ENCODE measurements at regions not wholly inside any gene's neighbourhood (a gene's known extent, or its start where the extent isn't known, plus 50 kb on each side); places are given as distances from the start of the nearest gene placed in this dataset.
"Not testable (repeated sequence)": the region's sequence is repeated elsewhere in the genome, so short reads cannot be mapped to it uniquely, and the experiment has no call there.

DNA sequence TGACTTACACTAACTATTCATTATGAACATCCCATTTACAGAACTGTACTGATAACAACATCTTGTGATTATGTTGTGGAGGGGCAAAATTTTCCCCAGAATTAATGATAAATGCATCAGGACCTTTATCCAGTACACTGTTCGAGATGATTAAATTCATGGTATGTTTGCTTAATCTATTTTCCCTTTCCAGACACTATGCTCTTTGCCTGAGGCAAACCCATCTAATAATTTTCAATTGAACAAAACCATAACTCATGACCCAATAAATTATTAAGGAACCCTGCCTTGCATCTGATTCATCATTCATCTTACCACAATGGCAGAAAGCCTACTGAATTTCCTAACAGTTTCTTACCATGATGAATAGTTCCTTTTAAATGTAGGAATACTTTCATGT is 385.0 kb downstream of the DSEL start:
- Mint-ChIP-seq H3K4me1 (no peaks in the 10 kb centered on the region), H3K36me3 (ENCODE audit: low read depth) (no peaks in the 10 kb centered on the region), H3K27me3 (no peaks in the 10 kb centered on the region), H3K27ac (no peak overlapping the region), H3K4me3 (no peak overlapping the region)
- DNase-seq = no peak
- ATAC-seq = no peak
- no peaks in the 10 kb centered on the region for H3K9me3 ChIP-seq (ENCODE audit: control insufficient read depth, low read length, poor library complexity, severe bottlenecking)

DNA sequence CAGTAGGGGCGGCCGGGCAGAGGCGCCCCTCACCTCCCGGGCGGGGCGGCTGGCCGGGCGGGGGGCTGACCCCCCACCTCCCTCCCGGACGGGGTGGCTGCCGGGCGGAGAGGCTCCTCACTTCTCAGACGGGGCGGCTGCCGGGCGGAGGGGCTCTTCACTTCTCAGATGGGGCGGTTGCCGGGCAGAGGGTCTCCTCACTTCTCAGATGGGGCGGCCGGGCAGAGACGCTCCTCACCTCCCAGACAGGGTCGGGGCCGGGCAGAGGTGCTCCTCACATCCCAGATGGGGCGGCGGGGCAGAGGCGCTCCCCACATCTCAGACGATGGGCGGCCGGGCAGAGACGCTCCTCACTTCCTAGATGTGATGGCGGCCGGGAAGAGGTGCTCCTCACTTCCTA is 389.8 kb downstream of the DSEL start:
- H3K4me1 Mint-ChIP-seq; H3K27me3 Mint-ChIP-seq; H3K4me3 Mint-ChIP-seq; DNase-seq; H3K9me3 ChIP-seq (ENCODE audit: control insufficient read depth, low read length, poor library complexity, severe bottlenecking); ATAC-seq; H3K27ac Mint-ChIP-seq; H3K36me3 Mint-ChIP-seq (ENCODE audit: low read depth): not testable (repeated sequence)

DNA sequence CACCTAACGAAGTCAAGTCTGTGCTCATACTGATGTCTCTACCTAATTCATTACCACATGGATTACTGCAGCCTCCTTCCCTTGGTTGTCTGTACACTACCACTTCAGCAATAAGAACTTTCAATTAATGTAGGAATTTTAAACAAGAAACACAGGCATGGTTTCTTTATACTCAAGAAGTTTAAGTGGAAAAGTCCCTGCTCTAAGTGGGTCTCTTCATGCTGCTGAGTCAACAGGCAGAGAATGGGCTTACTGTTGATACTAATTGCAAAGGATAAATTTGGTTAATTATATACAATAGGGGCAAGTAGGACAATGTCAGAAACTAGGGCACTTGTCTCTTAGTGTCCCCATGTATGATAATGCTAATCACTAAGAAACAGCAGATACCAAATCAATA is 392.6 kb downstream of the DSEL start:
- Mint-ChIP-seq H3K4me3 (no peak overlapping the region), H3K4me1 (no peaks in the 10 kb centered on the region), H3K27me3 (peaks cover 8% of the 10 kb centered on the region), H3K36me3 (ENCODE audit: low read depth) (no peaks in the 10 kb centered on the region), H3K27ac (no peak overlapping the region)
- no peak for ATAC-seq
- no peaks in the 10 kb centered on the region for H3K9me3 ChIP-seq (ENCODE audit: control insufficient read depth, low read length, poor library complexity, severe bottlenecking)
- no peak for DNase-seq

DNA sequence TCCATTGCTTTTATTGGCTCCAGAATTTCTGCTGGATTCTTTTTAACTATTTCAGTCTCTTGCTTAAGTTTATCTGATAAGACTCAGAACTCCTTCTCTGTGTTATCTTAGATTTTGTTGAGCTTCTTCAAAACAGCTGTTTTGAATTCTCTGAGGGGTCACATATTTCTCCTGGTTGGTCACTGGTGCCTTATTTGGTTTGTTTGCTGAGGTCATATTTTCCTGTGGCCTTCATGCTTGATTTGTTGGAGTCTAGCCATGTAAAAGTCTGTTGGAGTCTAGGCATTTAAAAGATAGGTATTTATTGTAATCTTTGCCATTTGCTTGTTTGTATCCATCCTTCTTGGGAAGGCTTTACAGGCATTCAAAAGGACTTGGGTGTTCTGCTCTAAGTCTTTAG is 398.7 kb downstream of the DSEL start:
- no peak overlapping the region for H3K27ac Mint-ChIP-seq
- H3K4me1 Mint-ChIP-seq = no peaks in the 10 kb centered on the region
- peaks cover 20% of the 10 kb centered on the region for H3K27me3 Mint-ChIP-seq
- no peaks in the 10 kb centered on the region for H3K36me3 Mint-ChIP-seq (ENCODE audit: low read depth)
- H3K4me3 Mint-ChIP-seq = no peak overlapping the region
- H3K9me3 ChIP-seq (ENCODE audit: control insufficient read depth, low read length, poor library complexity, severe bottlenecking) = no peaks in the 10 kb centered on the region
- DNase-seq = no peak
- ATAC-seq = no peak

DNA sequence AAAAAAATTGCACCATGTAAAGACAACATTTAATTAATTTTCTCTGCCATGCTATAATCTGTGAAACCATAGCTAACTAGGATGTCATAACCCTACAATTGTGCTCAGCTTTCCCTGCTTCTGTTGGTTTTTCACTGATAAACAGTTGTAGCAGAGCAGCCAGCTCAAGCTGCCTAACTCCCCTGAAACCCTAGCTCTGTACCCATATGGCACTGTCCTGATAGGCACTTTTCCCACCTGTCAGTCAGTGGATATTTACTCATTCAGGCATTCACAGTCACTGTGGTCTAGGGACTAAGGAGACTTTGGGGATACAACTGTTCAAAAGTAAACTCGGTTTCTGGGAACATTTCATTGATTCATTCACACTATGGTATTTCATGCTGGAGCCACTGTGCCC is 407.0 kb downstream of the DSEL start:
- Mint-ChIP-seq H3K27ac (no peak overlapping the region), H3K4me3 (no peak overlapping the region), H3K4me1 (no peaks in the 10 kb centered on the region), H3K36me3 (ENCODE audit: low read depth) (no peaks in the 10 kb centered on the region), H3K27me3 (peaks cover 6% of the 10 kb centered on the region)
- DNase-seq = no peak
- ATAC-seq = no peak
- H3K9me3 ChIP-seq (ENCODE audit: control insufficient read depth, low read length, poor library complexity, severe bottlenecking) = no peaks in the 10 kb centered on the region

DNA sequence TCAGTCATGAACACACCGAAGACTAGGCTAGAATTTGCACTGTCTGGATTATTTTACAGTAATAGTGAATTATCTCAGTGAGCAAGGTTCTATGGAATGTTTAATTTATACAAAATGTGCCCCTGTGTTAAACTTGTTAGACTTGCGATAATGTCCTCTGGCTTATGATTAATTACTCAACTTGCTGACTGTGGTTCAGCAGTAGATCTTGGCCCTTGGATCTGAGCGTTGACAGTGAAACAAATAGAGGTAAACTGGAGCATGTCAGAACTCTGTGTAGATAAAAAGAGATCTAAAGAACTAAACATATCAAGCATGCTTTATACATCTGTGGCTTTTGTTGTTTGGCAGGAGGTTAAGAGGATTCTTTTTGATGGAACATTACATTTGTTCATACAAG is 407.6 kb downstream of the DSEL start:
- DNase-seq (no peak), ATAC-seq (no peak)
- H3K4me1 Mint-ChIP-seq = peaks cover 1% of the 10 kb centered on the region
- no peak overlapping the region for H3K27ac Mint-ChIP-seq
- H3K9me3 ChIP-seq (ENCODE audit: control insufficient read depth, low read length, poor library complexity, severe bottlenecking) = no peaks in the 10 kb centered on the region
- no peak overlapping the region for H3K4me3 Mint-ChIP-seq
- H3K27me3 Mint-ChIP-seq = peaks cover 12% of the 10 kb centered on the region
- H3K36me3 Mint-ChIP-seq (ENCODE audit: low read depth) = no peaks in the 10 kb centered on the region

DNA sequence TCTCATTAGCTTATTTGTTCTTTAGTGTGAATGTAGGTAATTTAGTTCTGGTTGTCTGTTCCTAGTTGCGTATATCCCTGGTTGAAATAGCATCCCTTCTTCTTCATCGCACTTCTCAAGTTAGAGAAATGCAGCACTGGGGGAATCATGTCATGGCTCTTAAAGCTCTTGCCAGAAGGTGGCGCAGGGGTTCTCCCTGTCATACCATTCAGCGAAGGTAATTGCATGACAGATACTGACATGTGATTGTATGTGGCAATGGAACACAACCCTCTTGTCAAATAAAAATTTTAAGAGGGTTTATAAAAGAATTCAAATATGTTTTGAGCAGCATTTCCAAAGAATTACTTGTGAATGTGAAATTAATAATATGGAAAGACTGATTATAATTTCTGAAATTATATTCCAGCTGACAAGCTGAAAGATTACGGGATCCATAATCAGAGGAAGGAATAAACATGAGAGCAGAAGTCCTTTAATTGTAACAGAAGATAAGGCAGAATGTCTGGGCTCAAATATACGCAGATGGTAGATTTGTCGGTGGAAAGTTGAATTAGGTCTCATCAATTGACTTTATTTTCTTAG is 411.7 kb downstream of the DSEL start:
- ATAC-seq (peak; percentile 62), DNase-seq (peak in 1 of 3 donors; percentile 12)
- peak overlapping the region; percentile 9 for H3K27ac Mint-ChIP-seq
- no peaks in the 10 kb centered on the region for H3K36me3 Mint-ChIP-seq (ENCODE audit: low read depth)
- peaks cover 15% of the 10 kb centered on the region for H3K27me3 Mint-ChIP-seq
- H3K4me1 Mint-ChIP-seq = peaks cover 3% of the 10 kb centered on the region
- no peak overlapping the region for H3K4me3 Mint-ChIP-seq
- H3K9me3 ChIP-seq (ENCODE audit: control insufficient read depth, low read length, poor library complexity, severe bottlenecking) = no peaks in the 10 kb centered on the region

DNA sequence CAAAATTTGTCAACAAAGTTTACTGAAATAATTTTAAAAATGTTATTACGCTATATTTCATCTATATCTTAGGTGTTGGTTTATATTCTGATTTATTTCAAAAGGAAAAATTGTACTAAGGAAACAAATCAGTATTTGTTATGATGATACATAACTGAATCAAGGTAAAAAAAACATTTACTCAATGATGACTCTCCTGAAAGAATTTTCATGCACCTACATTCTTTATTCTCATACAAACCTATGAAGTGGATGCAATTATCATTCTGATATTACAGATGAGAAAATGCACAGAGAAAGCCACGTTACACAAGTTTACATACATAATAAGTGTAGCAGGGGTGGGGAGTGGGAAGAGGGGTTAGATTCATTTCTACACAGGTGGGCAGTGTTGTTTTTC is 422.4 kb downstream of the DSEL start:
- peaks cover 5% of the 10 kb centered on the region for H3K27me3 Mint-ChIP-seq
- H3K9me3 ChIP-seq (ENCODE audit: control insufficient read depth, low read length, poor library complexity, severe bottlenecking) = no peaks in the 10 kb centered on the region
- ATAC-seq (no peak), DNase-seq (no peak)
- H3K4me3 Mint-ChIP-seq = no peak overlapping the region
- H3K4me1 Mint-ChIP-seq = no peaks in the 10 kb centered on the region
- no peak overlapping the region for H3K27ac Mint-ChIP-seq
- H3K36me3 Mint-ChIP-seq (ENCODE audit: low read depth) = no peaks in the 10 kb centered on the region

DNA sequence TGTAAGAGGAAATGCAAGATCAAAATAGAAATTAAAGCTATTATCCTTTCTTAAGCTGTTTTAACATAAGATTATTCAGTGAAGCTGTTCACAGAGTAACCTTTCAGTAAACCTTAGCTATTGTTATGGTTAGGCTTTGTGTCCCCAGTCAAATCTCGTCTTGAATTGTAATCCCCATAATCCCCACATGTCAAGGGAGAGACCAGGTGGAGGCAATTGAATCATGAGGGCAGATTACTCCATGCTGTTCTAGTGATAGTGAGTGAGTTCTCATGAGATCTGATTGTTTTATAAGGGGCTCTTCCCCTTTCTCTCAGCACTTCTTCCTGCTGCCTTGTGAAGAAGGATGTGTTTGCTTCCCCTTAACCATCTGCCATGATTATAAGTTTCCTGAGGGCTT is 424.4 kb downstream of the DSEL start:
- Mint-ChIP-seq H3K4me3 (no peak overlapping the region), H3K36me3 (ENCODE audit: low read depth) (no peaks in the 10 kb centered on the region), H3K27me3 (peaks cover 5% of the 10 kb centered on the region), H3K27ac (no peak overlapping the region), H3K4me1 (no peaks in the 10 kb centered on the region)
- ATAC-seq (no peak), DNase-seq (no peak)
- no peaks in the 10 kb centered on the region for H3K9me3 ChIP-seq (ENCODE audit: control insufficient read depth, low read length, poor library complexity, severe bottlenecking)

DNA sequence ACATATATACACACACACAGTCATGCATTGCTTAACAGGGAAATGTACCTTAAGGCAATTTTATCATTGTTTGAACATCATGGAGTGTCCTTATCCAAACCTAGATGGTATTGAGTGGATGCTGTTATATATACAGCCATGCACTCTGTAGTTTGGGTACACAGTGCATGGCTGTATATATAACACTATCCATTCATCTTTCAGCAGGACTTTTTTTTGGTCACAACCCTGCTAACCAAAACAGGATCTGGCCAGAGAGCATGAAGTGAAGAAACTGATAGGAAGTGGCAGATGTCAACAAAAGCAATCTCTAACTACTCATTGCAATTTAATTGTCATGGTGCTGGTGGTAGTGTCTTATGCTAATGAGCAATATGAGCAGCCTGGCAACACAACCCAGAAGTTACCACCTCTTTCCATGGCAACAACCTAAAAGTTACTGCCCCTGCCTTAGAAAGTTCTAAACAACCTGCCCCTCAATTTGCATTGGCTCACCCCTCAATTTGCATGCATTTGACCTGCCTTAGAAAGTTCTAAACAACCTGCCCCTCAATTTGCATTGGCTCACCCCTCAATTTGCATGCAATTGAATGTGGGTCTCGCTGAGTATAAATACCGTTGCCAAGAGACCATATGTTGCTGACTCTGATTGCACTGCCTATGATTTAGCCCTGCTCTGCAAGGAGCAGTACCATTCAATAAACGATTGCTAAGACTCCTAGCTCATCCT is 434.9 kb downstream of the DSEL start:
- Mint-ChIP-seq H3K36me3 (ENCODE audit: low read depth) (no peaks in the 10 kb centered on the region), H3K27me3 (peaks cover under 1% of the 10 kb centered on the region), H3K27ac (no peak overlapping the region), H3K4me3 (no peak overlapping the region), H3K4me1 (no peaks in the 10 kb centered on the region)
- no peaks in the 10 kb centered on the region for H3K9me3 ChIP-seq (ENCODE audit: control insufficient read depth, low read length, poor library complexity, severe bottlenecking)
- DNase-seq = no peak
- no peak for ATAC-seq

DNA sequence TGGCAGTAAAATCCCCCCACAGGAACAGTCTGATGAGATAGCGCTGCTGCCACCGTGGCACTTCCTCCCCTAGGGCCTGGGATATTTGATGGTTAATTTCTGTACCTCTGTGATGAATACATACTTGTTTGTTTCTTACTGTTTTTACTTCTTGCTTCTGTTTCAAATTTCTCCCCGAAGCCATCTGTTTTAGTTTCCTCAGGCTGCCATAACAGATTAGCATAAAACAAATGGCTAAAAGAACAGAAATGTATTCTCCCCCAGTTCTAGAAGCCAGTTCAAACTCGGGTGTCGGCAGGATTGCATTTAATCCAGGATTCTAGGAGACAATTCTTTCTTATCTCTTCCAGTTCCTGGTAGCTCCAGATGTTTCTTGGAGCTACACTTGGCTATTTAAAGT is 435.9 kb downstream of the DSEL start:
- DNase-seq (no peak), ATAC-seq (no peak)
- H3K9me3 ChIP-seq (ENCODE audit: control insufficient read depth, low read length, poor library complexity, severe bottlenecking) = no peaks in the 10 kb centered on the region
- Mint-ChIP-seq H3K36me3 (ENCODE audit: low read depth) (no peaks in the 10 kb centered on the region), H3K4me3 (no peak overlapping the region), H3K27ac (no peak overlapping the region), H3K4me1 (no peaks in the 10 kb centered on the region), H3K27me3 (peaks cover 6% of the 10 kb centered on the region)

DNA sequence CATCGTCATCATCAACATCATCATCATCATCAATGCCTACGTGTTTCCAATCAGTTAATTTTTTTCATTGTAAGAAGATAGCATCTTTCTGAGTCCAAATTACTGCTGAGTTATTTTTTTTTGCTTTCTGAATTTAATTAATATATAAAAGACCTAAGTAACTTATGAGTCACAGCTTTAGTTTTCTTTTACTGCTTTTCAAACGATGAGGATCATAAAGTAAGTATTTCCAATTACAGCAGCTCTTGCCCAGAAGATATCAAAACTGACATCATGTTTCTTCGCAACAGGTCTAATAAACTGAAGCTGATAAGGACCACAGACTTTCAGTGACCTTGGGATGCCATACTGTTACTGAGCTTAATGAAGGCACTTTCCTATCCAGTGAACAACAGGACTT is 442.2 kb downstream of the DSEL start:
- no peaks in the 10 kb centered on the region for H3K4me1 Mint-ChIP-seq
- H3K4me3 Mint-ChIP-seq = no peak overlapping the region
- no peak for DNase-seq
- ATAC-seq = no peak
- H3K9me3 ChIP-seq (ENCODE audit: control insufficient read depth, low read length, poor library complexity, severe bottlenecking) = no peaks in the 10 kb centered on the region
- H3K27me3 Mint-ChIP-seq = peaks cover 6% of the 10 kb centered on the region
- H3K27ac Mint-ChIP-seq = no peak overlapping the region
- H3K36me3 Mint-ChIP-seq (ENCODE audit: low read depth) = no peaks in the 10 kb centered on the region

DNA sequence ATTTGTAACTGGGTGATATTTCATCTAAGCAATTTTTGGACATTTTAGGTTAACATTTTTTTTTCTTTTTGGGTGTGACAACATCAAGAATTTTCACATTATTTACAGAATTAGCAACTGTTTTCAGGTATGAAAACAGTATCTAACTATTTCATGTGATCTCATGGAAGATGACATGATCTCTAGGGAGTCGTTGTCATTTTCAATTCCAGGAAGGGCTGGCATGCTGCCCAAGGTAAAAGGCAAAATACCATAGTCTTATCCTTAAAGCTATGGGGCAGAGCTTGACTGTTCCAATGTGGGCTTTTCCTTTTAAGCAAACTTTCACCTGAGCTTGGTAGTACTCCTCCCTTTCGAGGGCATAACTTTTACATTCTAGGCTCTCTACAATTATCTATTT is 443.7 kb downstream of the DSEL start:
- no peaks in the 10 kb centered on the region for H3K9me3 ChIP-seq (ENCODE audit: control insufficient read depth, low read length, poor library complexity, severe bottlenecking)
- H3K27ac Mint-ChIP-seq = no peak overlapping the region
- peaks cover 6% of the 10 kb centered on the region for H3K27me3 Mint-ChIP-seq
- DNase-seq = no peak
- ATAC-seq = no peak
- H3K4me1 Mint-ChIP-seq = no peaks in the 10 kb centered on the region
- no peak overlapping the region for H3K4me3 Mint-ChIP-seq
- H3K36me3 Mint-ChIP-seq (ENCODE audit: low read depth) = no peaks in the 10 kb centered on the region

DNA sequence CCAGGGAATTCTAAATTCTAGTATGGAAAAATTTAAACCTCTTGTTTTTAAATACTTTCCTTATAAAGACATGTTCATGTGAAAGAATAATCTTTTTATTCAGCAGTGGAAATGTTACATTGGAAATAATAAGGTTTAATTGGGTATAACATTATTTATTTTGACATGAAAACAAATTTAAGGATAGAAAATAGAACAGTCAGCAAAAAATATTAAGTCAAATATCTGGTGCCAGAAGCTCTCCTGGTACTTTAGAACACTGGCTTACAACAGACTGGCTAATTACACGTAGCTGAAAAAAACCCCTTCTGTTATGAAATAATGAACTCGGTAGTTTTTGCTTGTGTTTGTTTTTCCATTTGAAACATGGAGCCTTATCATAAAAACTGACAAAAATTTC is 447.9 kb downstream of the DSEL start:
- Mint-ChIP-seq H3K4me3 (no peak overlapping the region), H3K27ac (no peak overlapping the region), H3K4me1 (no peaks in the 10 kb centered on the region), H3K36me3 (ENCODE audit: low read depth) (no peaks in the 10 kb centered on the region), H3K27me3 (no peaks in the 10 kb centered on the region)
- no peak for DNase-seq
- H3K9me3 ChIP-seq (ENCODE audit: control insufficient read depth, low read length, poor library complexity, severe bottlenecking) = no peaks in the 10 kb centered on the region
- no peak for ATAC-seq
